GM12873 (cell line): ENCODE measurements at regions not wholly inside any gene's neighbourhood (a gene's known extent, or its start where the extent isn't known, plus 50 kb on each side); places are given as distances from the start of the nearest gene placed in this dataset.

Source experiments
- CTCF ChIP-seq: IDR thresholded peaks from 2 replicates; pipeline ENCODE4 v1.5.1; 2012; ENCODE audit warnings: low read depth, mild to moderate bottlenecking, moderate library complexity, low read length, control low read depth; ENCODE audit not compliant: insufficient read depth; ENCODE audit errors: missing control alignments

DNA sequence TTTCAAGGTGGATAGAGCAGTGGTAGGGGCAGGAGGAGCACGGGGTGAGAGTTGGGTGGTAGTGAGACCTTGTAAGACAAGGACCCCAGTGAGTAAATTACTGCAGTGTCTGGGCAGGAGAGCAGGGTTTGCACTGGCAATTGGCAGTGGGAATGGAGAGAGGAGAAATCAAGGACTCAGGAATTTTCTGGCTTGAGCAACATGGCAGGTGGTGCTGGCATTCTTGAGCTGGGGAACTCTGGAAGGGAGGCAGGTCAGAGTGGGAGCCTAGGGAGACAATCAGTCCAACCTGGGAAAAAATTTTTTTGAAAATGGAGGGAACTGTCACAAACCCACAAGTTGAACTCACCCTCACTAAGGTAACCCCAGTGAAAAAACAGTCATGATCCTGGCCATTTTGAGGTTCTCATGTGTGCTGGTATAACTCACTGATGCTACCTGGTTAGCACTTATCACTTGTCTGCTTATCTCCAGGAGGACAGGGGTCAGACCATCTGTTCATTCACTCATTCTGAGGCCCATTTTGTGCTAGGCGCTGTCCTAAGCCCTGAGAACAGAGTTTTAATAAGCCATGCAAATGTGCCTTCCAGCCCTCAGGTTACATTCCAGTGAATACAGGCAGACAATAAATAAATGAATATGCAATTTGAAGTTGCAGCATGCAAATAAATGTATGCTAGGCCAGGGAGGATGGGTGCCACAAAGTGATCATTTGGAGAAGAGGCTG is 92.2 kb upstream of the SEC11C start:
- TF ChIP-seq CTCF, result no peak

DNA sequence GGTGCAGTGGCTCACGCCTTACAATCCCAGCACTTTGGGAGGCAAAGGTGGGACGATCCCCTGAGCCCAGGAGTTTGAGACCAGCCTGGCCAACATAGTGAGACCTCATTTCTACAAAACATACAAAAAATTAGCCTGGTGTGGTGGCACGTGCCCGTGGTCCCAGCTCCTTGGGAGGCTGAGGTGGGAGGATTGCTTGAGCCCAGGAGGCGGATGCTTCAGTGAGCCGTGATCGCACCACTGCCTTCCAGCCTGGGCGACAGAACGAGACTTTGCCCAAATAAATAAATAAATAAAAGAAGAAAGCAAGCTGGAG is 91.7 kb upstream of the SEC11C start:
- no peak for TF ChIP-seq CTCF

DNA sequence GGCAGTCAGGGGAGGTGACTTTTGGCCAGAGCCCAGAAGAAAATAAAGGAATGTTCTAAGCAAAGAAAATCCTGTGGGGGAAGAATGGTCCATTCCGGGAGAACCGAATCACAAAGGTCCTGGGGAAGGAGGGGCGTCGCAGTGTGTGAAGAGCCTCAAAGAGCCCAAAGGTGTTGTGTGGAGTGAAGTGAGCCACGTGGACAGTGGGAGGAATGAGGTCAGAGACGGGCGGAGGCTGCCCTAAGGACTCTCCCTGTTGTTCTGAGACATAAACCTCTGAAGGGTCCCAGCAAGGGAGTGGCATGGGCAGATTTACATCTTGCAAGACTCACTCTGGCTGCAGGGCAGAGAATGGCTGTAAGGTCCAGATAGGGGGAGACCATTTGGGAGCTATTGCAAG is 91.3 kb upstream of the SEC11C start:
- no peak for TF ChIP-seq CTCF

DNA sequence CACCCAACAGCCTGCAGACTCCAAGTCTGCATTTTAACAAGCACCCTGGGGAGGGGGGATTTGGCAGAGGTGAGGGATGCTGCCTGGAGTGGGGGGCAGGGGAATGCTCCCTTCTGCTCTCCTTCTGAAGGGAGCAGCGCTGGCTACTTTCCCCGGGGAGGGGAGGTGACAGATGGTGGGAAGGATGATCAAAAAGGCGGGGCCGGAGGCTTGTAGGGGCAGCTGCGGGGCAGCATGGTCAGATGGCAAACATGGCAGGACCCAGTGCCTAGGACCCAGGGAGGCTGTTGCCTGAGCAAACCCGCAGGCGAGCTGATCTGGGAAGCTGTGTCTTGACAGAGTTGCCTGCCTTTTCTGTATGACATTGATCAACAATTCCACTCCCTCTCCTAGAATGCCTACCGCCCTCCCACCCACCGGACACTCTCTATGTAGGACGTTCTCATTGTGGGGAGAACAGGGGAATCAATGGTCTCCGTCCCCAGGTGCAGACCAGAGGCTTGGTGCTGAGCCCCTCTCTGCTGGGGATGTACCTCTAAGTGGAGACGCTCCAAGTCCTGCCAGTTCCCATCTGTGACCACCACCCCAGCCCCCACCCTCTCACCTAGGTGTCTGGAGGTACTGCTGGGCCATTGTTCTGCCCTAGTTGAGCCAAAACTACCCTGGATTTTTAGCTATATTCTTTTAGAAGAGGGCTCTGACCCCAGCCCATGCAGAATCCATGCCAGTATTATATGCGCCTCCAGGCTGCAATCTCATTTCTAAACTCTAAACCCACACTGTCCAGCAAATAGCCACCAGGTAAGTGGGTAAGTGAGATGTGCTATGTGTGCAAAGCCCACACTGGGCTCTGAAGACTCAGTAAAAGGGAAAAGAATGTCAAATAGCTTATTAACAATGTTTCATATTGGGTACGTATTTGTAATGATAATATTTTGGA is 89.7 kb upstream of the SEC11C start:
- no peak for TF ChIP-seq CTCF

DNA sequence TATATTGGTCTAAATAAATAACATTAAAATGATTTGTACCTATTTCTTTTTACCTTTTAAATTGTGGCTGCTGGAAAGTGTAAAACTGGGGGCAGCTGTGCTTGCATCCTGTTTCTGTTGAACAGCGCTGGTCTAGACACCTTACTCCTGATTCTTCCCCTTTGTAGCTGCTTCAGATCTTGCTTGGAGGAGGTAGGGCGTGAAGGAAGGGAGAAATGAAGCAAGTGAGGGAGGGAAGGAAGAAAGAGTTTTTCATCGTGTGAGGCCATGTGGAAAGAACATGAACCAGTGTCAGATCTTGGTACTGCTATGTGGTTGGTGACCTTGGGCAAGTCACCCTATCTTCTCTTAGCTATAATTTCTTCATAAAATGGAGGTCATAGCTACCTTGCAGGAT is 89.0 kb upstream of the SEC11C start:
- TF ChIP-seq CTCF, result no peak

DNA sequence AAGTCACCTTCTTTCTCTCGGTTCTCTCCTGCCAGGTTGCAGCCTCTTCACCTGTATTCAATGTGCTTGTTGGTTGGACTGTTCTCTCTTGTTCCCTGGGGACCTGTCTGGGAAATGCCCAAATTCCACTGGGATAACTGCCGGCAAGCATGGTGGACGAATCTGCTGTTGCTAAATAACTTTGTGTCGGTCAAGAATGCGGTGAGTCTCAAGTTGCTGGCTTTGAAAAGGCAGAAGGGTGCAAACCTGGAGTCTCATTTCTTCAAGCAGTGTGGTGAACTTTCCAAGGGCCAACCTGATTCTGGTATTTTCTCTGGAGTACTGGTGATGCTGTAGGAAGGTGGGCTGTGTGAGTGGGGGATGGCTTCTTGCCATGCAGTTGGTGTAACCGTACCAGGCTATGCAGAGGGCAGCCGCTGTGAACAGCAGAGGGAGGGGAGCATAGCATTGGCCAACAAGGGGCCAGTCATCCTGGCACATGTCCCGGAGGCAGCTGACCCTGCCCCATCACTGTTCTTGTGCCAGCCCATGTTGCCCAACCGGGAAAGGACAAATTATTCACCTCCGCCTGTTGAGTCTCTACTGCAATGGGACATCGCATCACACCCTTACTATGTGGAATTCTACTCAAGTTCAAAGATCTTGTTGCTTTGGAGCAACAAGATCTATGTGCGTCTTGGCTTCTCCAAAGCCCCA is 88.1 kb upstream of the SEC11C start:
- no peak for TF ChIP-seq CTCF
